Caco-2 (cell line): ENCODE measurements at regions not wholly inside any gene's neighbourhood (a gene's known extent, or its start where the extent isn't known, plus 50 kb on each side); places are given as distances from the start of the nearest gene placed in this dataset.

Experiments used
- BruUV-seq: library from RNA; stranded (reverse); fragments of 400-500 nt; replicated peaks from 2 replicates; lab custom pipeline; 2021; lab: Mats Ljungman, UMichigan
- CTCF ChIA-PET: fragments of 300-600 bp; sonication (Branson Sonifier 250); formaldehyde crosslinking; loops from one replicate; lab custom pipeline; 2022; ENCODE audit warnings: antibody characterized with exemption; lab: Charles Lee
- POLR2A ChIA-PET: fragments of 300-600 bp; sonication (Branson Sonifier 250); formaldehyde crosslinking; loops from one replicate; lab custom pipeline; 2022; ENCODE audit warnings: antibody characterized with exemption; lab: Charles Lee
- DNase-seq, 2 experiments: peaks; one replicate each; pipeline versions ENCODE4 v3.0.0 to v3.0.0-alpha.2; 2020 to 2022
- H3K27me3 ChIP-seq: replicated peaks from 2 replicates; pipeline ENCODE4 v1.6.0; 2011; ENCODE audit warnings: low read length; ENCODE audit not compliant: control insufficient read depth, insufficient read depth
- H3K36me3 ChIP-seq: 2 replicates; pipeline ENCODE4 v1.5.1; 2011; ENCODE audit warnings: low read length; ENCODE audit not compliant: control insufficient read depth, insufficient read depth
- H3K4me1 ChIP-seq: fragments of 250-450 bp; sonication (Bioruptor Pico); 2 replicates; pipeline ENCODE4 v1.5.1; 2020; ENCODE audit warnings: mild to moderate bottlenecking
- H3K4me3 ChIP-seq: 2 replicates; pipeline ENCODE4 v1.5.1; 2011; ENCODE audit warnings: low read depth, mild to moderate bottlenecking, control low read depth, low read length
- H3K9me3 ChIP-seq: fragments of 250-450 bp; sonication (Bioruptor Pico); 2 replicates; pipeline ENCODE4 v1.5.1; 2020; ENCODE audit warnings: mild to moderate bottlenecking, moderate library complexity
- H3K27ac Mint-ChIP-seq: one replicate; pipeline ENCODE4 v1.8.0; 2022; ENCODE audit warnings: mixed read lengths; ENCODE audit not compliant: unreplicated experiment
- H3K27me3 Mint-ChIP-seq: one replicate; pipeline ENCODE4 v1.8.0; 2022; ENCODE audit warnings: mixed read lengths; ENCODE audit not compliant: insufficient read depth, unreplicated experiment
- H3K36me3 Mint-ChIP-seq: one replicate; pipeline ENCODE4 v1.8.0; 2022; ENCODE audit warnings: mild to moderate bottlenecking, mixed read lengths; ENCODE audit not compliant: insufficient read depth, unreplicated experiment
- H3K4me1 Mint-ChIP-seq: one replicate; pipeline ENCODE4 v1.8.0; 2022; ENCODE audit warnings: low read depth, mixed read lengths; ENCODE audit not compliant: unreplicated experiment
- H3K4me3 Mint-ChIP-seq: one replicate; pipeline ENCODE4 v1.8.0; 2022; ENCODE audit warnings: mild to moderate bottlenecking, moderate library complexity, mixed read lengths; ENCODE audit not compliant: unreplicated experiment
- H3K9me3 Mint-ChIP-seq: one replicate; pipeline ENCODE4 v1.8.0; 2022; ENCODE audit warnings: mixed read lengths; ENCODE audit not compliant: unreplicated experiment
- intact Hi-C: fragments of 100-400 bp; cut with micrococcal nuclease; formaldehyde crosslinking; loops from one replicate; pipeline ENCODE4 v1.10.0; 2022; ENCODE audit not compliant: unreplicated experiment
- TF ChIP-seq, protein P1 (sequence below), 2 experiments: fragments of 200-600 bp in 1 of 2; IDR thresholded peaks; 1 replicate in 1 of 2; 2 replicates in 1 of 2; pipeline versions ENCODE4 v1.5.1 to v1.8.0; 2011 to 2022; ENCODE audit warnings: antibody characterized with exemption in 1 of 2, control low read depth in 1 of 2, inconsistent platforms in 1 of 2, low read depth in 1 of 2, low read length in 1 of 2, mild to moderate bottlenecking in 1 of 2, moderate library complexity in 1 of 2; ENCODE audit not compliant: insufficient read depth in 1 of 2, severe bottlenecking in 1 of 2, unreplicated experiment in 1 of 2

DNA sequence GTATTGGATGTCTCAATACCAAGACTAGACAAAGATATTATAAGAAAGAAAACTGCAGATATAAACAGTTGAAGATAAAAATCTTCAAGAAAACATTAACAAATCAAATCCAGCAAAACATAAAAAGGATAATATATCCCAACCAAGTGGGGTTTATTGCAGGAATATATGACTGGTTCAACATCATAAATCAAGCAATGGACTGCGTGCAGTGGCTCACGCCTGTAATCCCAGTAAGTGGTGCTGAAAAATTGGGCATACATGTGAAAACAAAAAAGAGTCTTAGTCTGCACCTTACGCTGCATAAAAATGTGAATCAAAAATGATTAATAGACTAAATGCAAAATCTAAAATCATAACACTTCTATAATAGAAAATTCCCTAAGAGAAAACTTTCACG, 112.9 kb upstream of the PDE4B start:
- Histone ChIP-seq H3K27me3 (no peaks in the 10 kb centered on the region), H3K9me3 (no peaks in the 10 kb centered on the region), H3K4me3 (no peak overlapping the region), H3K36me3 (no peaks in the 10 kb centered on the region), H3K4me1 (no peaks in the 10 kb centered on the region)
- ChIA-PET CTCF (no interaction called here), POLR2A (no interaction called here)
- no peaks in the 10 kb centered on the region for H3K9me3 Mint-ChIP-seq
- H3K4me1 Mint-ChIP-seq = no peaks in the 10 kb centered on the region
- H3K27ac Mint-ChIP-seq = no peak overlapping the region
- no peaks in the 10 kb centered on the region for H3K36me3 Mint-ChIP-seq
- H3K27me3 Mint-ChIP-seq = no peaks in the 10 kb centered on the region
- TF ChIP-seq, protein P1, sequence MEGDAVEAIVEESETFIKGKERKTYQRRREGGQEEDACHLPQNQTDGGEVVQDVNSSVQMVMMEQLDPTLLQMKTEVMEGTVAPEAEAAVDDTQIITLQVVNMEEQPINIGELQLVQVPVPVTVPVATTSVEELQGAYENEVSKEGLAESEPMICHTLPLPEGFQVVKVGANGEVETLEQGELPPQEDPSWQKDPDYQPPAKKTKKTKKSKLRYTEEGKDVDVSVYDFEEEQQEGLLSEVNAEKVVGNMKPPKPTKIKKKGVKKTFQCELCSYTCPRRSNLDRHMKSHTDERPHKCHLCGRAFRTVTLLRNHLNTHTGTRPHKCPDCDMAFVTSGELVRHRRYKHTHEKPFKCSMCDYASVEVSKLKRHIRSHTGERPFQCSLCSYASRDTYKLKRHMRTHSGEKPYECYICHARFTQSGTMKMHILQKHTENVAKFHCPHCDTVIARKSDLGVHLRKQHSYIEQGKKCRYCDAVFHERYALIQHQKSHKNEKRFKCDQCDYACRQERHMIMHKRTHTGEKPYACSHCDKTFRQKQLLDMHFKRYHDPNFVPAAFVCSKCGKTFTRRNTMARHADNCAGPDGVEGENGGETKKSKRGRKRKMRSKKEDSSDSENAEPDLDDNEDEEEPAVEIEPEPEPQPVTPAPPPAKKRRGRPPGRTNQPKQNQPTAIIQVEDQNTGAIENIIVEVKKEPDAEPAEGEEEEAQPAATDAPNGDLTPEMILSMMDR (IDR thresholded peaks at IDR 0.05; ENCODE audit: insufficient read depth in 1 of 2, low read depth in 1 of 2, low read length in 1 of 2, severe bottlenecking in 1 of 2, unreplicated experiment in 1 of 2) = no peak
- no TSS peak for BruUV-seq
- no peak overlapping the region for H3K4me3 Mint-ChIP-seq
- no peak for DNase-seq
- intact Hi-C loops = no loop called here

DNA sequence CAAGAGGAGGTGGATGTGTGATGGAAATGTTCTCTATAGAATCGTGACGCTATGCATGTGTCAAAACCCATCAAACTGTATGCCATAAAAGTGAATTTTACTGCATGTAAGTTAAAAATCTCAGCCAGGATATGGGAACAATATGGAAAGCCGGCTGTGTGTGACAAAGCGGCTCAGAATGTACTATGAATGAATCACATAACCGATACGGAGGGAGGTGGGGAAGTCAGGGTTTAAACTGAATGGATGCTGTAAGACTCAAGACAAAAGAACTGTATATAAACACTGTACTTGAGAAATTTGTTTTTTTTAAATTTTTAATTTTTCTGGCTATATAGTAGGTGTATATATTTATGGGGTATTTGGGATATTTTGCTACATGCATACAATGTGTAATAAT, 111.6 kb upstream of the PDE4B start:
- CTCF ChIA-PET = no interaction called here

DNA sequence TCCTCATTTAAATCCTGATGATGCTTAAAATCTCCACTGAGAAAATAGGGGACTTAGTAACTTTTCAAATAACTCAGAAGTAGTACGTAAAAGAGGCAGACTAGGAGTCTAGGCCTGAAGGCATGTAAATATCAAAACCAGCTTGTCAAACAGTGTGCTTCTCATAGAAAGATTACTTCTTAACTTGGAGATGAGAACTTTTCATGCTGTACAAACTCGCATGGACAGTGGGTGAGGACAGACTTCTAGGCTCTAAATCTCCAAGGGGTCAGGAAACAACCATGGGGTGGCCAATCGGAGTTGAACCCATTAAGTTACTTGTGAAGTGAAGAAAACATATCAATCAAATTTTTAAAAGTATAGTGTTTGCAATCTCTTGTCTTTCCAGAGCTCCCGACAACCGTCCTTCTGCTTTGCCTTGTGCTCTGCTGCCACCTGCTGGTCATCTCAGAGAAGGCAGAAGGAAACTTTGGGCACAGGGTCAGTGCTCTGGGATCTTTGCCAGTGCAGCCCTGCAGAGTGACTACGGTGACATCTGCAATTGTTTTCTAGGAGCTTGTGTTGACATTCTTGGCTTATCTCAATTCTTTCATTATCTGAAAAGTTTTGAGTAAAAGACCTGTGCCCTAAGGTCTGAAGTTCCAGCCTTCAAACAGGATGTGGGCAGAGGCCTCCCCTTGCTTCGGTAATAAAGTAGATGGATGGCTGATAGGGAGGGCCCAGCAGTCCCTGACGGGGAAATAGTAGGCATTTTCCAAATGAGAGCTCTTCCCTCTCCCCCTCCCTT, 105.1 kb upstream of the PDE4B start:
- peak; percentile 84 to 89 for DNase-seq
- POLR2A ChIA-PET = interaction anchor here (0.6 kb wide), 1 partner anchor 517 kb away, joined by 15 read pairs; no protein-coding TSS in a partner anchor
- Mint-ChIP-seq H3K27ac (no peak overlapping the region), H3K36me3 (no peaks in the 10 kb centered on the region), H3K9me3 (no peaks in the 10 kb centered on the region), H3K4me3 (no peak overlapping the region), H3K27me3 (no peaks in the 10 kb centered on the region), H3K4me1 (no peaks in the 10 kb centered on the region)
- Histone ChIP-seq H3K4me3 (no peak overlapping the region), H3K36me3 (no peaks in the 10 kb centered on the region), H3K4me1 (peaks cover 17% of the 10 kb centered on the region), H3K9me3 (no peaks in the 10 kb centered on the region), H3K27me3 (no peaks in the 10 kb centered on the region)
- intact Hi-C loops = loop anchor here (1.0 to 5.0 kb wide), 7 partner anchors 65 to 627 kb away; partner anchors contain the start of gene AK4
- CTCF ChIA-PET = interaction anchor here (0.6 to 2.1 kb wide), 14 partner anchors 12 to 623 kb away, joined by 3 to 12 read pairs (median 6); partner anchors contain the start of genes DNAJC6, LEPR and LEPROT
- no TSS peak for BruUV-seq
- TF ChIP-seq, protein P1 (IDR thresholded peaks at IDR 0.05; ENCODE audit: insufficient read depth in 1 of 2, low read depth in 1 of 2, low read length in 1 of 2, severe bottlenecking in 1 of 2, unreplicated experiment in 1 of 2) = peak; percentile 68 to 79

More for the DNA sequence above, 111.6 kb upstream of the PDE4B start:
- H3K36me3 Mint-ChIP-seq = no peaks in the 10 kb centered on the region
- H3K27ac Mint-ChIP-seq = no peak overlapping the region
- TF ChIP-seq, protein P1 (IDR thresholded peaks at IDR 0.05; ENCODE audit: insufficient read depth in 1 of 2, low read depth in 1 of 2, low read length in 1 of 2, severe bottlenecking in 1 of 2, unreplicated experiment in 1 of 2) = no peak
- intact Hi-C loops = no loop called here
- H3K4me1 ChIP-seq = no peaks in the 10 kb centered on the region
- H3K9me3 ChIP-seq = no peaks in the 10 kb centered on the region
- H3K27me3 ChIP-seq = no peaks in the 10 kb centered on the region
- BruUV-seq = no TSS peak
- H3K4me1 Mint-ChIP-seq = no peaks in the 10 kb centered on the region
- no peak overlapping the region for H3K4me3 ChIP-seq
- no peaks in the 10 kb centered on the region for H3K9me3 Mint-ChIP-seq
- no peaks in the 10 kb centered on the region for H3K36me3 ChIP-seq
- POLR2A ChIA-PET = no interaction called here
- DNase-seq = no peak
- no peak overlapping the region for H3K4me3 Mint-ChIP-seq
- H3K27me3 Mint-ChIP-seq = no peaks in the 10 kb centered on the region
